ENCODE measurements at regions not wholly inside any gene's neighbourhood (a gene's known extent, or its start where the extent isn't known, plus 50 kb on each side); places are given as distances from the start of the nearest gene placed in this dataset.

GRCh38 chr2:52139241-52139640 is 1107.3 kb upstream of the NRXN1 start:
- no peaks in the 10 kb centered on the region for H3K27me3 ChIP-seq
- H3K4me3 ChIP-seq: no peak overlapping the region
- no peak for TF ChIP-seq POLR2A (IDR thresholded peaks at IDR 0.05)
- TF ChIP-seq CTCF (IDR thresholded peaks at IDR 0.05): no peak
- TF ChIP-seq EP300 (IDR thresholded peaks at IDR 0.05): no peak
- TF ChIP-seq POLR2AphosphoS5 (IDR thresholded peaks at IDR 0.05): no peak
- DNase-seq (ENCODE audit: low spot score in 2 of 2): no peak
- H3K27ac ChIP-seq: no peak overlapping the region
- no peaks in the 10 kb centered on the region for H3K9me3 ChIP-seq
- H3K36me3 ChIP-seq: no peaks in the 10 kb centered on the region
- no peaks in the 10 kb centered on the region for H3K4me1 ChIP-seq

GRCh38 chr2:52135235-52135634 is 1103.3 kb upstream of the NRXN1 start:
- TF ChIP-seq POLR2AphosphoS5 (IDR thresholded peaks at IDR 0.05) (no peak), EP300 (IDR thresholded peaks at IDR 0.05) (no peak), POLR2A (IDR thresholded peaks at IDR 0.05) (no peak), CTCF (IDR thresholded peaks at IDR 0.05) (no peak)
- Histone ChIP-seq H3K4me3 (no peak overlapping the region), H3K27ac (no peak overlapping the region), H3K27me3 (no peaks in the 10 kb centered on the region), H3K9me3 (no peaks in the 10 kb centered on the region), H3K36me3 (no peaks in the 10 kb centered on the region), H3K4me1 (no peaks in the 10 kb centered on the region)
- no peak for DNase-seq (ENCODE audit: low spot score in 2 of 2)
- WGBS: 57% methylated on average over 2 of the region's 2 CpGs

GRCh38 chr2:52128081-52128480 is 1096.1 kb upstream of the NRXN1 start:
- TF ChIP-seq CTCF (IDR thresholded peaks at IDR 0.05) (no peak), EP300 (IDR thresholded peaks at IDR 0.05) (no peak), POLR2AphosphoS5 (IDR thresholded peaks at IDR 0.05) (no peak), POLR2A (IDR thresholded peaks at IDR 0.05) (no peak)
- H3K9me3 ChIP-seq: no peaks in the 10 kb centered on the region
- DNase-seq (ENCODE audit: low spot score in 2 of 2): no peak

GRCh38 chr2:52127527-52127926 is 1095.6 kb upstream of the NRXN1 start:
- TF ChIP-seq EP300 (IDR thresholded peaks at IDR 0.05) (no peak), POLR2AphosphoS5 (IDR thresholded peaks at IDR 0.05) (no peak), POLR2A (IDR thresholded peaks at IDR 0.05) (no peak), CTCF (IDR thresholded peaks at IDR 0.05) (no peak)
- 97% methylated on average over 1 of the region's 1 CpG for WGBS

More at GRCh38 chr2:52128081-52128480, 1096.1 kb upstream of the NRXN1 start:
- H3K27me3 ChIP-seq: no peaks in the 10 kb centered on the region
- 71% methylated on average over 3 of the region's 3 CpGs for WGBS
- H3K4me3 ChIP-seq: no peak overlapping the region
- H3K36me3 ChIP-seq: no peaks in the 10 kb centered on the region
- H3K4me1 ChIP-seq: no peaks in the 10 kb centered on the region
- H3K27ac ChIP-seq: no peak overlapping the region

GRCh38 chr2:52117299-52117698 is 1085.4 kb upstream of the NRXN1 start:
- Histone ChIP-seq H3K36me3 (no peaks in the 10 kb centered on the region), H3K9me3 (no peaks in the 10 kb centered on the region), H3K27me3 (no peaks in the 10 kb centered on the region), H3K4me1 (no peaks in the 10 kb centered on the region), H3K4me3 (no peak overlapping the region), H3K27ac (no peak overlapping the region)
- TF ChIP-seq EP300 (IDR thresholded peaks at IDR 0.05) (no peak), CTCF (IDR thresholded peaks at IDR 0.05) (no peak), POLR2A (IDR thresholded peaks at IDR 0.05) (no peak), POLR2AphosphoS5 (IDR thresholded peaks at IDR 0.05) (no peak)
- WGBS: 81% methylated on average over 3 of the region's 3 CpGs
- DNase-seq (ENCODE audit: low spot score in 2 of 2): no peak

More at GRCh38 chr2:52127527-52127926, 1095.6 kb upstream of the NRXN1 start:
- no peaks in the 10 kb centered on the region for H3K9me3 ChIP-seq
- no peak overlapping the region for H3K27ac ChIP-seq
- DNase-seq (ENCODE audit: low spot score in 2 of 2): no peak
- H3K36me3 ChIP-seq: no peaks in the 10 kb centered on the region
- no peak overlapping the region for H3K4me3 ChIP-seq
- no peaks in the 10 kb centered on the region for H3K27me3 ChIP-seq
- H3K4me1 ChIP-seq: no peaks in the 10 kb centered on the region

All from suprapubic skin (tissue), 4 donors.